OCI-LY7 (cell line): ENCODE measurements at regions not wholly inside any gene's neighbourhood (a gene's known extent, or its start where the extent isn't known, plus 50 kb on each side); places are given as distances from the start of the nearest gene placed in this dataset.

ENCODE experiments used
- CTCF ChIP-seq: fragments of 200-600 bp; sonication (generic); conservative IDR thresholded peaks from 2 replicates; pipeline ENCODE4 v1.5.1; 2014; ENCODE audit warnings: mild to moderate bottlenecking, antibody characterized with exemption, low read length, moderate library complexity, mixed read lengths
- EZH2phosphoT487 ChIP-seq: fragments of 200-600 bp; sonication (generic); IDR thresholded peaks from 2 replicates; pipeline ENCODE4 v1.6.1; 2018; ENCODE audit warnings: low read depth, borderline replicate concordance, mild to moderate bottlenecking, mixed run types, antibody characterized with exemption, low read length, moderate library complexity, mixed read lengths

GRCh38 chr11:15499674-15500073, 385.0 kb downstream of the INSC start:
- no peak for TF ChIP-seq EZH2phosphoT487
- TF ChIP-seq CTCF, result no peak
